Vagina (tissue), 2 donors: ENCODE measurements at regions not wholly inside any gene's neighbourhood (a gene's known extent, or its start where the extent isn't known, plus 50 kb on each side); places are given as distances from the start of the nearest gene placed in this dataset.

Source experiments
- DNase-seq, 2 donors: peaks; one replicate each; pipeline ENCODE4 v3.0.0-alpha.2; 2017; ENCODE audit errors: extremely low spot score in 2 of 2
- H3K27ac ChIP-seq: fragments of 200-600 bp; sonication (generic); one replicate; pipeline ENCODE4 v1.5.1; 2019
- H3K27me3 ChIP-seq: fragments of 200-600 bp; sonication (generic); one replicate; pipeline ENCODE4 v1.5.1; 2019
- H3K36me3 ChIP-seq, 2 donors: fragments of 200-600 bp; sonication (generic); one replicate each; pipeline ENCODE4 v1.5.1; 2017 to 2019
- H3K4me1 ChIP-seq: fragments of 200-600 bp; sonication (generic); one replicate; pipeline ENCODE4 v1.5.1; 2019
- H3K4me3 ChIP-seq, 2 donors: fragments of 200-600 bp; sonication (generic); 1 replicate in 1 of 2; 2 replicates in 1 of 2; pipeline ENCODE4 v1.5.1; 2016 to 2019
- H3K9me3 ChIP-seq: fragments of 200-600 bp; sonication (generic); one replicate; pipeline ENCODE4 v1.5.1; 2019
- POLR2A ChIP-seq, 2 donors: fragments of 450-650 bp; IDR thresholded peaks; one replicate each; pipeline ENCODE4 v1.6.1; 2017; ENCODE audit warnings: antibody characterized with exemption in 2 of 2, mild to moderate bottlenecking in 2 of 2, moderate library complexity in 2 of 2
- POLR2AphosphoS5 ChIP-seq, 2 donors: sonication (generic); formaldehyde crosslinking; IDR thresholded peaks; one replicate each; pipeline ENCODE4 v1.9.0; 2017; ENCODE audit warnings: antibody characterized with exemption in 2 of 2, mild to moderate bottlenecking in 2 of 2, low read depth in 1 of 2; ENCODE audit not compliant: insufficient read depth in 1 of 2
- intact Hi-C: fragments of 100-400 bp; cut with DNase I; formaldehyde crosslinking; loops from one replicate; pipeline ENCODE4 v1.15.1; 2023
- TF ChIP-seq, protein P1 (sequence below), 3 experiments: fragments of 450-650 bp in 2 of 3; fragments of 200-600 bp in 1 of 3; sonication (generic) in 1 of 3; IDR thresholded peaks; one replicate each; pipeline ENCODE4 v1.5.1; 2017 to 2019; ENCODE audit warnings: antibody characterized with exemption in 3 of 3, mild to moderate bottlenecking in 2 of 3, moderate library complexity in 2 of 3

DNA sequence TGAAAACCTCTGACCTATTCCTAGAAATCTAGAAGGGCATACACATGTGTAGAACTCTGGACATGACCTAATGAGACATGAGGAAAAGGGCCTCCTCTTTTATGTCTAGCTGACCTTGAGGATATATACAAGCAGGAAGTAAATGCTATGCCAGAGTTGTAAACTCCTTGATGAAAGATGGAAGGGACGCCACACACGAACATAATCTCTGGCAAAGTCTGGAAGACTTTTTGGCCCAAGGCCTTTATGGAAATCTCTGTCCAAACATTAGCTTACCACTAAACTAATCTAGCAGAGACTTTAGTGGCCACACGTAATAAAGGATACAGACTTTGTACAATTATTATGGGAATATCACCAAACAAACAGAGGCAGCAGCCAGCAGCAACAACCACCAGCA lies 138.1 kb upstream of the THSD7A start:
- intact Hi-C loops, result no loop called here
- no peaks in the 10 kb centered on the region for H3K4me1 ChIP-seq
- TF ChIP-seq, protein P1, sequence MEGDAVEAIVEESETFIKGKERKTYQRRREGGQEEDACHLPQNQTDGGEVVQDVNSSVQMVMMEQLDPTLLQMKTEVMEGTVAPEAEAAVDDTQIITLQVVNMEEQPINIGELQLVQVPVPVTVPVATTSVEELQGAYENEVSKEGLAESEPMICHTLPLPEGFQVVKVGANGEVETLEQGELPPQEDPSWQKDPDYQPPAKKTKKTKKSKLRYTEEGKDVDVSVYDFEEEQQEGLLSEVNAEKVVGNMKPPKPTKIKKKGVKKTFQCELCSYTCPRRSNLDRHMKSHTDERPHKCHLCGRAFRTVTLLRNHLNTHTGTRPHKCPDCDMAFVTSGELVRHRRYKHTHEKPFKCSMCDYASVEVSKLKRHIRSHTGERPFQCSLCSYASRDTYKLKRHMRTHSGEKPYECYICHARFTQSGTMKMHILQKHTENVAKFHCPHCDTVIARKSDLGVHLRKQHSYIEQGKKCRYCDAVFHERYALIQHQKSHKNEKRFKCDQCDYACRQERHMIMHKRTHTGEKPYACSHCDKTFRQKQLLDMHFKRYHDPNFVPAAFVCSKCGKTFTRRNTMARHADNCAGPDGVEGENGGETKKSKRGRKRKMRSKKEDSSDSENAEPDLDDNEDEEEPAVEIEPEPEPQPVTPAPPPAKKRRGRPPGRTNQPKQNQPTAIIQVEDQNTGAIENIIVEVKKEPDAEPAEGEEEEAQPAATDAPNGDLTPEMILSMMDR (IDR thresholded peaks at IDR 0.05), result no peak
- TF ChIP-seq POLR2AphosphoS5 (IDR thresholded peaks at IDR 0.05; ENCODE audit: insufficient read depth in 1 of 2, low read depth in 1 of 2), result no peak
- TF ChIP-seq POLR2A (IDR thresholded peaks at IDR 0.05), result no peak
- H3K4me3 ChIP-seq, result no peak overlapping the region
- no peak overlapping the region for H3K27ac ChIP-seq
- H3K36me3 ChIP-seq, result no peaks in the 10 kb centered on the region
- peaks cover 3% of the 10 kb centered on the region for H3K9me3 ChIP-seq
- no peaks in the 10 kb centered on the region for H3K27me3 ChIP-seq
- no peak for DNase-seq

DNA sequence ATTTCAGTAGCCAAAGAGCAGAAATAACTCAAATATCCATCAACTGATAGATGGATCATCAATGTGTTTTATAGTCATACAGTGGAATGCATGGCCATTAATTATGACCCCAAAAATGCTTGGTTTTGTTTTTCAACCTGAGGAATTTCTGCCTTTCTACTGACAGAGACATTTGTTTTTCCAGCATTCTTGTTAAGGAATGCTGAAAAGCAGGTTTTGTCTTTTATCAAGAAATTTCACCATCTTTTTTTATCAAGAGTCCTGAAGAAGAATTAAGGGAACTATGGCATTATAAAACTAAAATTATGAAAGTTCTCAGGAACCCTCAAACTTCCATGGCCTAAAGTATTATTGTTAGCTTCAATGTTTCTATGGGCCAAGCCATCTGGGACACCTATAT lies 153.4 kb upstream of the THSD7A start:
- H3K4me3 ChIP-seq, result no peak overlapping the region
- H3K27me3 ChIP-seq, result no peaks in the 10 kb centered on the region
- no peak for DNase-seq
- H3K9me3 ChIP-seq, result peaks cover 5% of the 10 kb centered on the region
- intact Hi-C loops, result no loop called here
- H3K27ac ChIP-seq, result no peak overlapping the region
- H3K36me3 ChIP-seq, result no peaks in the 10 kb centered on the region
- no peaks in the 10 kb centered on the region for H3K4me1 ChIP-seq
- TF ChIP-seq POLR2A (IDR thresholded peaks at IDR 0.05) (no peak), POLR2AphosphoS5 (IDR thresholded peaks at IDR 0.05; ENCODE audit: insufficient read depth in 1 of 2, low read depth in 1 of 2) (no peak)
- TF ChIP-seq, protein P1 (IDR thresholded peaks at IDR 0.05), result no peak

DNA sequence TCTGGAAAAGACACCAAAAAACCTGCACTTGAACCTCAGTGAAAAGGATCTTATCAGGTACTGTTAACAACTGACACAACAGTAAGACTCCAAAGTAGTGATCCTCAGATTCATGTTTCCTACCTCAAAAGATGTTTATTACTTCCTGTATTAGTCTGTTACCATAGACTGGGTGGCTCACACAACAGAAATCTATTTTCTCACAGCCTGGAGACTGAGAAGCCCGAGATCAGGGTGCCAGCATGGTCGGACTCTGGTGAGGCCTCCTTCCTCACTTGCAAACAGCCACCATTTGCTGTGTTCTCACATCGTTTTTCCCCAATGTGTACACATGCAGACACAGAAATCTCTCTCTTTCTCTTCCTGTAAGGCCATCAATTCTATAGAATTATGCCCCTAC lies 154.0 kb upstream of the THSD7A start:
- TF ChIP-seq POLR2AphosphoS5 (IDR thresholded peaks at IDR 0.05; ENCODE audit: insufficient read depth in 1 of 2, low read depth in 1 of 2) (no peak), POLR2A (IDR thresholded peaks at IDR 0.05) (no peak)
- TF ChIP-seq, protein P1 (IDR thresholded peaks at IDR 0.05), result no peak
- H3K9me3 ChIP-seq, result peaks cover 5% of the 10 kb centered on the region
- H3K27ac ChIP-seq, result no peak overlapping the region
- no peak overlapping the region for H3K4me3 ChIP-seq
- intact Hi-C loops, result no loop called here
- no peaks in the 10 kb centered on the region for H3K4me1 ChIP-seq
- H3K36me3 ChIP-seq, result no peaks in the 10 kb centered on the region
- no peak for DNase-seq
- no peaks in the 10 kb centered on the region for H3K27me3 ChIP-seq

DNA sequence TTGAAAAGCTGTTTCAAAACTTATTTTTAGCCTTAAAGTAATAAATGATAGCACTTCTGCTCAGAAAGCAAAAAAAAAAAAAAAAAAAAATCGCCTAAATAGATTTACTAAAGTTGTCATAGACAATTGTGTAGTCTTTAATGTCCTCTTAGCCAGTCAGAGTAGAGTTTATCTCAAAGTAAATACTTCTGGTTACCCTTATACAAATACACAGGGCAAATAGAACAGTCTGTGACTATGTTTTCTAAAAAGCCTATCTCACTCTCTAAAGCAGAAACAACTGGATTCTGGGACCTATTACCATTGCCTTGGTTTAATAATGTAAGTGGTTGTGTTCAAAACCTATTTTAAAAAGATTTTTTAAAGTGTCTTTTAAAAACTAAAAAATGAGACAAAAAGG lies 156.2 kb upstream of the THSD7A start:
- Histone ChIP-seq H3K27me3 (no peaks in the 10 kb centered on the region), H3K27ac (no peak overlapping the region)
- DNase-seq, result no peak

DNA sequence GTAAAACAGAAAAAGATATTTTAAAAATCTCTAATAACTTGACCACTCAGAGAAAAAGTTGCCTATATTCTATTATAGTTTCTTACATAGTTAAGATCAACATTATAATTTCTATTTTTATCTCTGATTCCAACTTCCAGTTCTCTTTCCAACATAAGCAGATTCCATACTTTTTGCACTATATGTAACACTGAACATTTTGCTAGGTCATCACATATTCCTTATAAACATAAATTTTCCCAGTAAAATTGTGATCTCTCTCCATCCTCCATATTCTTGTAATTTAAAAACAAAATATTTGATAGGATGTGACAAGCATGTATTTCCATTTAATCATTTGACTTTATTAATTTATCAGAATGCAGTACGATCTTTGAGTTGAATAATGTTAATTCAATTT lies 170.4 kb upstream of the THSD7A start:
- Histone ChIP-seq H3K4me3 (no peak overlapping the region), H3K27ac (no peak overlapping the region), H3K27me3 (no peaks in the 10 kb centered on the region), H3K9me3 (no peaks in the 10 kb centered on the region), H3K36me3 (no peaks in the 10 kb centered on the region), H3K4me1 (no peaks in the 10 kb centered on the region)
- intact Hi-C loops, result no loop called here
- no peak for DNase-seq
- TF ChIP-seq POLR2AphosphoS5 (IDR thresholded peaks at IDR 0.05; ENCODE audit: insufficient read depth in 1 of 2, low read depth in 1 of 2) (no peak), POLR2A (IDR thresholded peaks at IDR 0.05) (no peak)
- TF ChIP-seq, protein P1 (IDR thresholded peaks at IDR 0.05), result no peak

More for the DNA sequence above, 156.2 kb upstream of the THSD7A start:
- Histone ChIP-seq H3K4me3 (no peak overlapping the region), H3K4me1 (no peaks in the 10 kb centered on the region), H3K9me3 (no peaks in the 10 kb centered on the region), H3K36me3 (no peaks in the 10 kb centered on the region)
- TF ChIP-seq POLR2A (IDR thresholded peaks at IDR 0.05) (no peak), POLR2AphosphoS5 (IDR thresholded peaks at IDR 0.05; ENCODE audit: insufficient read depth in 1 of 2, low read depth in 1 of 2) (no peak)
- TF ChIP-seq, protein P1 (IDR thresholded peaks at IDR 0.05), result no peak
- intact Hi-C loops, result no loop called here
